IMR-90 (cell line): ENCODE measurements at regions not wholly inside any gene's neighbourhood (a gene's known extent, or its start where the extent isn't known, plus 50 kb on each side); places are given as distances from the start of the nearest gene placed in this dataset.

Experiments
- ATAC-seq: fragments of 200-7000 bp; cut with Tn5 transposase; 2 replicates; pipeline ENCODE4 v1.9.1; 2020; ENCODE audit warnings: low read depth, mild to moderate bottlenecking, moderate library complexity
- BruUV-seq: library from RNA; stranded (reverse); fragments of 400-500 nt; replicated peaks from 2 replicates; lab custom pipeline; 2021; lab: Mats Ljungman, UMichigan
- CTCF ChIA-PET: fragments of 300-600 bp; formaldehyde crosslinking; extraction: SDS; loops from one replicate; lab custom pipeline; 2021; ENCODE audit warnings: antibody characterized with exemption; lab: Yijun Ruan, JAX
- POLR2A ChIA-PET: fragments of 300-600 bp; sonication (Branson Sonifier 250); formaldehyde crosslinking; loops from one replicate; lab custom pipeline; 2022; ENCODE audit warnings: antibody characterized with exemption; ENCODE audit not compliant: unreplicated experiment; lab: Charles Lee
- DNase-seq: peaks from one replicate; pipeline ENCODE4 v3.0.0; 2013
- H2AFZ ChIP-seq: replicated peaks from 2 replicates; pipeline ENCODE3; 2013; ENCODE audit warnings: low read length, mild to moderate bottlenecking; ENCODE audit not compliant: poor library complexity
- H2AK5ac ChIP-seq: 2 replicates; pipeline ENCODE4 v1.6.1; 2013; ENCODE audit warnings: low read depth, low read length, inconsistent platforms
- H2AK9ac ChIP-seq: replicated peaks from 2 replicates; pipeline ENCODE3; 2013; ENCODE audit warnings: mild to moderate bottlenecking, low read depth, low read length, moderate library complexity; ENCODE audit not compliant: poor library complexity
- H2BK120ac ChIP-seq: 2 replicates; pipeline ENCODE4 v1.6.1; 2013; ENCODE audit warnings: low read depth, low read length, inconsistent platforms
- H2BK15ac ChIP-seq: 3 replicates; pipeline ENCODE4 v1.6.1; 2013; ENCODE audit warnings: low read depth, low read length, inconsistent platforms
- H2BK20ac ChIP-seq: 2 replicates; pipeline ENCODE4 v1.6.1; 2013; ENCODE audit warnings: low read depth, mild to moderate bottlenecking, inconsistent platforms, low read length, moderate library complexity
- H2BK5ac ChIP-seq: 2 replicates; pipeline ENCODE4 v1.6.1; 2013; ENCODE audit warnings: mild to moderate bottlenecking, low read depth, low read length, inconsistent platforms; ENCODE audit not compliant: poor library complexity, severe bottlenecking
- H3K14ac ChIP-seq: replicated peaks from 2 replicates; pipeline ENCODE4 v1.6.1; 2013; ENCODE audit warnings: low read depth, low read length, inconsistent platforms
- H3K18ac ChIP-seq: 2 replicates; pipeline ENCODE4 v1.6.1; 2013; ENCODE audit warnings: low read depth, low read length, control low read depth
- H3K23ac ChIP-seq: 2 replicates; pipeline ENCODE4 v1.6.1; 2013; ENCODE audit warnings: low read depth, low read length, inconsistent platforms
- H3K27ac ChIP-seq: 2 replicates; pipeline ENCODE4 v1.5.1; 2013; ENCODE audit warnings: mild to moderate bottlenecking, control low read depth, low read length; ENCODE audit not compliant: insufficient read depth
- H3K27me3 ChIP-seq: 2 replicates; pipeline ENCODE4 v1.6.1; 2013; ENCODE audit warnings: low read length; ENCODE audit not compliant: control insufficient read depth, insufficient read depth
- H3K36me3 ChIP-seq: 2 replicates; pipeline ENCODE4 v1.6.1; 2013; ENCODE audit warnings: low read length, mixed read lengths; ENCODE audit not compliant: control insufficient read depth, insufficient read depth
- H3K4ac ChIP-seq: 2 replicates; pipeline ENCODE4 v1.6.1; 2013; ENCODE audit warnings: low read depth, low read length, inconsistent platforms
- H3K4me1 ChIP-seq: 2 replicates; pipeline ENCODE4 v1.6.1; 2013; ENCODE audit warnings: low read length, mixed read lengths; ENCODE audit not compliant: control insufficient read depth, insufficient read depth
- H3K4me2 ChIP-seq: 2 replicates; pipeline ENCODE4 v1.6.1; 2013; ENCODE audit warnings: low read depth, mild to moderate bottlenecking, control low read depth, low read length, moderate library complexity
- H3K4me3 ChIP-seq: 2 replicates; pipeline ENCODE4 v1.5.1; 2013; ENCODE audit warnings: low read depth, mild to moderate bottlenecking, control low read depth, low read length, moderate library complexity; ENCODE audit not compliant: insufficient read depth
- H3K56ac ChIP-seq: 2 replicates; pipeline ENCODE4 v1.6.1; 2013; ENCODE audit warnings: low read length, inconsistent platforms; ENCODE audit not compliant: insufficient read depth; ENCODE audit errors: extremely low read depth
- H3K79me1 ChIP-seq, 2 experiments: 2 replicates each; pipeline ENCODE4 v1.6.1; 2013; ENCODE audit warnings: low read length in 2 of 2, inconsistent platforms in 1 of 2, low read depth in 1 of 2
- H3K9ac ChIP-seq: 2 replicates; pipeline ENCODE4 v1.6.1; 2013; ENCODE audit warnings: low read depth, low read length, control low read depth
- H3K9me1 ChIP-seq: 2 replicates; pipeline ENCODE4 v1.6.1; 2013; ENCODE audit warnings: low read length, inconsistent platforms; ENCODE audit not compliant: insufficient read depth
- H3K9me3 ChIP-seq: 2 replicates; pipeline ENCODE4 v1.6.1; 2013; ENCODE audit warnings: low read length; ENCODE audit not compliant: control insufficient read depth, insufficient read depth
- H4K20me1 ChIP-seq: 2 replicates; pipeline ENCODE4 v1.6.1; 2013; ENCODE audit warnings: low read length, inconsistent platforms; ENCODE audit not compliant: insufficient read depth
- H4K5ac ChIP-seq: 2 replicates; pipeline ENCODE4 v1.6.1; 2013; ENCODE audit warnings: mild to moderate bottlenecking, low read depth, low read length, control low read depth
- H4K8ac ChIP-seq, 2 experiments: 2 replicates each; pipeline ENCODE4 v1.6.1; 2013; ENCODE audit warnings: low read depth in 2 of 2, low read length in 2 of 2, control low read depth in 1 of 2, inconsistent platforms in 1 of 2
- H4K91ac ChIP-seq: 2 replicates; pipeline ENCODE4 v1.6.1; 2013; ENCODE audit warnings: low read depth, low read length, inconsistent platforms; ENCODE audit not compliant: insufficient read depth
- WGBS, 2 experiments: methylation state at CpG; one replicate each; pipeline versions ENCODE4 v1.1.5 to v1.1.7; 2013; ENCODE audit warnings: missing lambda C conversion rate in 2 of 2; ENCODE audit not compliant: insufficient read length in 1 of 2; ENCODE audit errors: extremely low coverage in 2 of 2; 5-methylcytosine and 5-hydroxymethylcytosine counted together
- dilution Hi-C: fragments of 300-500 bp; cut with HindIII; formaldehyde crosslinking; loops from one replicate; pipeline ENCODE4 v1.14.3; 2018; ENCODE audit warnings: low sequenced_read_pairs; ENCODE audit not compliant: unreplicated experiment
- in situ Hi-C: fragments of 300-500 bp; cut with MboI; formaldehyde crosslinking; loops from 3 replicates; pipeline ENCODE4 v1.14.3; 2019; ENCODE audit warnings: low sequenced_read_pairs, inconsistent platforms, mixed read lengths
- intact Hi-C: fragments of 100-400 bp; cut with micrococcal nuclease; formaldehyde crosslinking; loops from 2 replicates; pipeline ENCODE4 v1.10.0; 2022
- TF ChIP-seq, protein P1 (sequence below): fragments of 150-350 bp; IDR thresholded peaks from 2 replicates; pipeline ENCODE4 v1.6.1; 2016; ENCODE audit warnings: low read depth, mild to moderate bottlenecking, low read length, moderate library complexity, borderline replicate concordance

DNA sequence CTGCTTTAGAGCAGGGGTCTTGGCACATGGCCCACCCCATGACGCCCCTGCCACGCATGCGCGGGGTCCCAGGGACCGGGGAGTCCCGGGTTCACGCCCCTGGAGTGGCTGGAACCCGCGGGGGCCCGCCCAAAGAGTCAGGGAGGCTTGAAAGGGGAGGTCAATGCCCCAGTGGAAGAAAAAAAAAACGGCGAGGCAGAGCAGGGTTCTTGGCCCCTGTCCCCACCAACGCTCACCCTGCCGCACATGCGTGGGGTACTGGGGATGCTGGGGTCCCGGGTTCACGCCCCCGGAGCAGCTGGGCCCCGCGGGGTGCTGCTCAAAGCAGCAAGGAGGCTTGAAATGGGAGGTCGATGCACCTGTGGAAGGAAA, 319.1 kb downstream of the ALG10 start:
- no peak for ATAC-seq
- in situ Hi-C loops (no loop called here), dilution Hi-C loops (no loop called here)

More for the DNA sequence above, 319.1 kb downstream of the ALG10 start:
- H3K9me1 ChIP-seq: no peaks in the 10 kb centered on the region
- H3K27ac ChIP-seq: no peak overlapping the region
- H2BK20ac ChIP-seq: no peak overlapping the region
- POLR2A ChIA-PET: no interaction called here
- H3K56ac ChIP-seq: no peak overlapping the region
- CTCF ChIA-PET: no interaction called here
- no peak overlapping the region for H4K8ac ChIP-seq
- TF ChIP-seq, protein P1, sequence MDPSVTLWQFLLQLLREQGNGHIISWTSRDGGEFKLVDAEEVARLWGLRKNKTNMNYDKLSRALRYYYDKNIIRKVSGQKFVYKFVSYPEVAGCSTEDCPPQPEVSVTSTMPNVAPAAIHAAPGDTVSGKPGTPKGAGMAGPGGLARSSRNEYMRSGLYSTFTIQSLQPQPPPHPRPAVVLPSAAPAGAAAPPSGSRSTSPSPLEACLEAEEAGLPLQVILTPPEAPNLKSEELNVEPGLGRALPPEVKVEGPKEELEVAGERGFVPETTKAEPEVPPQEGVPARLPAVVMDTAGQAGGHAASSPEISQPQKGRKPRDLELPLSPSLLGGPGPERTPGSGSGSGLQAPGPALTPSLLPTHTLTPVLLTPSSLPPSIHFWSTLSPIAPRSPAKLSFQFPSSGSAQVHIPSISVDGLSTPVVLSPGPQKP: no peak
- H2AK9ac ChIP-seq: no peak overlapping the region
- H3K4me1 ChIP-seq: no peaks in the 10 kb centered on the region
- H3K4me3 ChIP-seq: no peak overlapping the region
- no peak overlapping the region for H3K4ac ChIP-seq
- H3K18ac ChIP-seq: no peak overlapping the region
- no peaks in the 10 kb centered on the region for H3K27me3 ChIP-seq
- H4K91ac ChIP-seq: no peak overlapping the region
- WGBS, 2 experiments: 36% methylated on average over 12 of the region's 21 CpGs; no CpG with 5 or more reads in 1 of the 2 experiments
- no TSS peak for BruUV-seq
- no peak overlapping the region for H2BK5ac ChIP-seq
- H4K20me1 ChIP-seq: no peaks in the 10 kb centered on the region
- DNase-seq: no peak
- H3K4me2 ChIP-seq: no peak overlapping the region
- H2AK5ac ChIP-seq: no peak overlapping the region
- H2AFZ ChIP-seq: no peak overlapping the region
- no peaks in the 10 kb centered on the region for H3K36me3 ChIP-seq
- no peak overlapping the region for H4K5ac ChIP-seq
- no peak overlapping the region for H3K9ac ChIP-seq
- no peak overlapping the region for H3K14ac ChIP-seq
- H2BK120ac ChIP-seq: no peak overlapping the region
- H3K79me1 ChIP-seq: no peaks in the 10 kb centered on the region
- no peak overlapping the region for H2BK15ac ChIP-seq
- H3K23ac ChIP-seq: no peak overlapping the region
- H3K9me3 ChIP-seq: peaks cover 28% of the 10 kb centered on the region
- intact Hi-C loops: no loop called here
